Tibial artery (tissue), 4 donors: ENCODE measurements at regions not wholly inside any gene's neighbourhood (a gene's known extent, or its start where the extent isn't known, plus 50 kb on each side); places are given as distances from the start of the nearest gene placed in this dataset.
A peak's percentile ranks its signal among the peaks of the same experiment; 100 is the strongest.

Experiments
- DNase-seq, 2 donors: peaks; one replicate each; pipeline ENCODE4 v3.0.0-alpha.2; 2019
- H3K27ac ChIP-seq, 2 donors: fragments of 200-600 bp; sonication (generic) in 1 of 2; 1 replicate in 1 of 2; 2 replicates in 1 of 2; pipeline ENCODE4 v1.5.1; 2018 to 2019; ENCODE audit warnings: mild to moderate bottlenecking in 1 of 2
- H3K27me3 ChIP-seq, 2 donors: fragments of 200-600 bp; sonication (generic) in 1 of 2; one replicate each; pipeline versions ENCODE4 v1.5.1 to v1.6.0; 2016 to 2019
- H3K36me3 ChIP-seq, 3 donors: fragments of 200-600 bp; sonication (generic) in 2 of 3; one replicate each; pipeline ENCODE4 v1.5.1; 2016 to 2019; ENCODE audit warnings: mild to moderate bottlenecking in 2 of 3
- H3K4me1 ChIP-seq, 4 donors: fragments of 200-600 bp; sonication (generic) in 2 of 4; 1 replicate in 3 of 4; 2 replicates in 1 of 4; pipeline ENCODE4 v1.5.1; 2016 to 2019
- H3K4me3 ChIP-seq, 2 donors: fragments of 200-600 bp; sonication (generic) in 1 of 2; 1 replicate in 1 of 2; 2 replicates in 1 of 2; pipeline ENCODE4 v1.5.1; 2018 to 2019; ENCODE audit warnings: mild to moderate bottlenecking in 2 of 2
- H3K9me3 ChIP-seq, 3 donors: fragments of 200-600 bp; sonication (generic) in 1 of 3; one replicate each; pipeline ENCODE4 v1.5.1; 2016 to 2019
- CTCF ChIP-seq, 2 experiments: fragments of 200-600 bp in 1 of 2; fragments of 450-650 bp in 1 of 2; IDR thresholded peaks; one replicate each; pipeline ENCODE4 v1.5.1; 2017 to 2019; ENCODE audit warnings: antibody characterized with exemption in 2 of 2, mild to moderate bottlenecking in 1 of 2, moderate library complexity in 1 of 2
- intact Hi-C: fragments of 100-400 bp; cut with DNase I; formaldehyde crosslinking; loops from one replicate; pipeline ENCODE4 v1.15.0; 2023; ENCODE audit warnings: low total_unique reads

GRCh38 chr3:89964347-89964746 is 856.9 kb downstream of the EPHA3 start:
- peaks cover 0 to 4% (median 0%) of the 10 kb centered on the region in 3 donors for H3K9me3 ChIP-seq
- intact Hi-C loops = no loop called here
- no peak for DNase-seq

DNA sequence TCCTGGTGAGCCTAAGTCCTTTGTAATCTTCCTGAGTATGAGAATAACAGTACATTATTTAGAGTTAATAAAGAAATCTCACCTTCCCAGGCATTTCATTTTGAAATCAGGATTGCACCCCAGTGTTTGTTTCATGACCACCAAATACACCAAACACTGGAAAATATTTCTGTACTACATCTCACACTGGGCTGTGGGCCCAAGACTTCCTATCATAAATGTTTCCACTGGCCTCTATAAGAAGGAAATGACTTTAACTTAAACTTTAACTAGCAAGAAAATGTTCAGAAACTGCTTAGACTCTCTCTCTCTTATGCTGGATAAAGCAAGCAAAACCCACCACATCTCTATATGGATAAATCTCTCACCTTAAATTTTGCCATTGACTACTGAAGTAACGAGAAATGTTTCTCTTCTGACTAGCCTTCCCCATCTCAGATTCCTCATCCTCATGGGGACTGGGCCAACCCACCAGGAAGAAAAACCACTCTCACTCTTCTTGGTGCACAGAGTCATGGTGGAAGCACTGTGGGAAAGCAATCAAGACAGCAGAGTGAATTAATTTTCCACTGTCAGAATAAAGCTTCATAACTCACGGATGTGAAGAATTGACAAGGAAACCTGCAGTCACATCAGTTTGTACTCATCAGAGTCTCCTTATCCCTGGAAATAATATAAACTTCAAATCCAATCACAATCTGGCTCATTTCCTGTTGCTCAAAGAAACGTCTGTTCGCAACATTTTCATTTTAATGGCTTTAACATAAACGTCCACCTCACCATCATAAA is 859.6 kb downstream of the EPHA3 start:
- no peak for TF ChIP-seq CTCF (IDR thresholded peaks at IDR 0.05)
- Histone ChIP-seq H3K9me3 (peaks cover 0 to 4% (median 0%) of the 10 kb centered on the region in 3 donors), H3K4me1 (peaks cover 0 to 13% (median 3%) of the 10 kb centered on the region in 4 donors), H3K36me3 (no peaks in the 10 kb centered on the region), H3K4me3 (no peak overlapping the region), H3K27me3 (no peaks in the 10 kb centered on the region), H3K27ac (no peak overlapping the region)
- no peak for DNase-seq
- intact Hi-C loops = no loop called here

More at GRCh38 chr3:89964347-89964746, 856.9 kb downstream of the EPHA3 start:
- H3K27ac ChIP-seq = peak overlapping the region in 1 of 2 donors; percentile 36
- H3K4me3 ChIP-seq = no peak overlapping the region
- no peaks in the 10 kb centered on the region for H3K36me3 ChIP-seq
- H3K27me3 ChIP-seq = no peaks in the 10 kb centered on the region
- TF ChIP-seq CTCF (IDR thresholded peaks at IDR 0.05) = no peak
- H3K4me1 ChIP-seq = peaks cover 0 to 13% (median 3%) of the 10 kb centered on the region in 4 donors

DNA sequence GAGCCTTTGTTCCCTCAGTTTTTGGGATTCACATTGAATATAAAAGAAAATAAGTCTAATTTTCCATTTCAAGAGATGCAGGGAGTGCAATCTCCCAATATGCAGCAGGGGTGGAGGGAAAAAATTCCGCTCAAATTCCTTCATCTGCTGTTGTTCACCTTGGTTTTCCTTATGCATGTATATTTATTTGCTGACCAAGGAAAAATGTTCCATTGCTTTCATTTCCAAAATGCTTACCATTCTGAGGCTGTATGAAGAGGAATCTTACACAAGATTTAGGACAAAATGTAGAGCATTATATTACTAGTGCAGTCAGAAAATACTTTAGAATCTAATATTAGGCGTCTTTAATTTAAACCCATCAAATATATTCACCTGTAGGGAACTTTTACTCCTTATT is 863.9 kb downstream of the EPHA3 start:
- Histone ChIP-seq H3K27ac (no peak overlapping the region), H3K36me3 (no peaks in the 10 kb centered on the region), H3K9me3 (no peaks in the 10 kb centered on the region), H3K4me3 (no peak overlapping the region), H3K4me1 (no peaks in the 10 kb centered on the region), H3K27me3 (no peaks in the 10 kb centered on the region)
- DNase-seq = no peak
- no peak for TF ChIP-seq CTCF (IDR thresholded peaks at IDR 0.05)
- intact Hi-C loops = no loop called here

- H3K36me3 ChIP-seq = no peaks in the 10 kb centered on the region
- TF ChIP-seq CTCF (IDR thresholded peaks at IDR 0.05) = no peak
- no peaks in the 10 kb centered on the region for H3K27me3 ChIP-seq
These were observed 865.7 kb downstream of the EPHA3 start for GRCh38 chr3:89973156-89973555.

DNA sequence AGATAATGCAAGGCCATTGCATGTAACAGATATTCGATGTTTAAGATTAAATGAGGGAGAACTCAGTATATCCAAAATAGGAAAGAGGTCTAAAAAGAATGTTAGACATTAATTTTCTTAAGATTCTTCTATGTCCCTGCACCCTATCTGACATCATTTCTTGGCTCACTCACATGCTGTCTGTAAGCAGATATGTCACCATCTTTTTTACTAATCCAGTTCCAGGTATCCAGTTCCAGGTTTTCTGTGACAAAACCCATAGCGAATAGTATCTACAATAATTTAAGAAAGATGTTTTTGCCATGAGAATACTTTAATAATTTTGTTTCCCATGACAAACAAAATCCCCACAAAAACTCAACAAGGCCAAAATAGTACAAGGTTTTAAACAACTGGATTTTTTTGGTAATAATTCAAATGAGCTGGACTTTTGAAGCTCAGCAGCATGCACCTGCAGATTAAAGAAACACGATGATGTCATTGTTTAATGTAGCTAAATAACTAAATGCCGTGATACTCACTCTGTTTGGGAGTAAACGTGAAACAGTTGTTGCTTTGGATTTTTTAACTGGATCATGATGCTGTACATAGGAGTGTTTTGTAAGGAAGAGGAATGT is 867.6 kb downstream of the EPHA3 start:
- Histone ChIP-seq H3K4me1 (no peaks in the 10 kb centered on the region), H3K9me3 (no peaks in the 10 kb centered on the region), H3K4me3 (no peak overlapping the region), H3K27ac (no peak overlapping the region), H3K36me3 (no peaks in the 10 kb centered on the region), H3K27me3 (no peaks in the 10 kb centered on the region)
- no peak for DNase-seq
- intact Hi-C loops = no loop called here
- TF ChIP-seq CTCF (IDR thresholded peaks at IDR 0.05) = no peak

More at GRCh38 chr3:89973156-89973555, 865.7 kb downstream of the EPHA3 start:
- H3K9me3 ChIP-seq = no peaks in the 10 kb centered on the region
- no peaks in the 10 kb centered on the region for H3K4me1 ChIP-seq
- no peak for DNase-seq
- H3K4me3 ChIP-seq = no peak overlapping the region
- intact Hi-C loops = no loop called here
- no peak overlapping the region for H3K27ac ChIP-seq
